Stimulated activated CD8-positive, alpha-beta memory T cell treated with anti-CD3 and anti-CD28 coated beads, Interleukin-15, amount 100 ng/mL, for 48 hours (primary cell): ENCODE measurements at regions not wholly inside any gene's neighbourhood (a gene's known extent, or its start where the extent isn't known, plus 50 kb on each side); places are given as distances from the start of the nearest gene placed in this dataset.

Experiments
- DNase-seq, 2 donors: peaks; one replicate each; pipeline ENCODE4 v3.0.0-alpha.2; 2020; ENCODE audit warnings: low read depth in 2 of 2

DNA sequence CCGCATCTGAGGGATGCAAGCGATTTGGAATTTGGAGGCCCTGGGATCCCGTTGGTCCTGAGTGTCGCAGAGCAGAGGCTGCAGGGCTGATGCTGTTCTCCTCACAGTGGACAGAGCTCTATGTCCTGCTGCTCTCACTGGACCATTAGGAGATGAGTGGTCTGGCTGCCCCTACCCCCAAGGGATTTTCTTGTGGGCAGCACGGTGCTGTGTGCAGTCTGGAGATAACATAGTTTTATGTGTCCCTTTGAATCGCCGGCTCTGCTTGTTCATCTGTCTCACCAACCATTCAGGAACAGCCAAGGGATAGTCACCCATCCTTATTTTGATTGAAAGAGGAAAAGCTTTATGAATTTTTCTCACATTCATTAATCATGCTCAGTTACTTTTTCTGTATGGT lies 49.9 kb downstream of the CHRM3 start:
- no peak for DNase-seq

DNA sequence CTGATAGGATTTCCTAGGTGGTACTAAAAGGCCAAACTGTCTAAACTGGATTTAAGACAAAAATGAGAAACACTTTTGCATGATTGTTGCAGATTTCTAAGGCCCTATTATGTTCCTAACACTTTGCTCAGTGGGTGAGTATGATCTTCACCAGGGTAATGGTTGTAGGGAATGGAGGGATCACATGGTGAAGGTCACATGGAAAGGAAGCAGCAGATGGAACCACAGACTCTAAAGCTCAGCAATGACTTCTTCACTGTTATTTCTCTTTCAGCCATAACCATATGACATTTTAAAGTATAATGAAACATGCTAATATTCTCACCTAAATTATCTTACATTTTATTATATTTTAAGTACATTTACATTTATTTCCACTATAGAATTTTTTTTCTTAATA lies 51.5 kb downstream of the CHRM3 start:
- no peak for DNase-seq

DNA sequence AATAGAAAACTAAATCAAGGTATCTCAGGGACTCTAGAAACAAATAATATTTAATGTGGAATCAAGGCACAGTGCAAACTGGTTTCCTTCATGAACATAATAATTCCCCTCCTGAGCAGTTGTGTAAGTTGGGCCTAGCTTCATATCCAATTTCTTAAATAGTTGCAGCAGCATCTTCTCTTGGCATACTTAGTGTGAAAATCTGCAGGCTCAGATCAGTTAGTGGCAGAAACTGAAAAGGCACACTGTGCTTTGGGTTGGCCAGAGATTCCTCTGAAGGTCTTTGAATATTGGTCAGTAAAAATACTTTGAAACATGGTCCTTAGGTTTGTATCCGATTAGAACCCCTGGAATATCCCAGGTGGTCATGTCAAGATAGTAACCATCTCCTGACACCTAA lies 52.5 kb downstream of the CHRM3 start:
- DNase-seq = no peak

DNA sequence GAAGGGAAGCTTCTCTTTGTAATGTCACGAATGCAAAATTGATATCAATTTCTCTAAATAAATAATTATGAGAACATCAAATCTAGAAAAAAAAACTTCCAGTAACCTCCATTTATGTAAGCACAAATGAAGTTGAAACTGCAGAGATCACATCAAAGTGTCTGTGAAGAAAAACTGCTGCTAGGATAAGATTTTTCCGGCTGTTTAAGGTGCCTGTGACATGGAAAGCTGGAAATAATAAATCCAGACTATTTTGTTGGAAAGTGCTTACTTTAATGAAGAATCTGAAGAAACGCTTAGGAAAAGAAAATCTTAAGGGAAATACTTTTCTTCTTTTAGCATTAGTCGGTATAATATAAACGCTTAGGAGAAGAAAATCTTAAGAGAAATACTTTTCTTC lies 57.0 kb downstream of the CHRM3 start:
- DNase-seq = no peak

DNA sequence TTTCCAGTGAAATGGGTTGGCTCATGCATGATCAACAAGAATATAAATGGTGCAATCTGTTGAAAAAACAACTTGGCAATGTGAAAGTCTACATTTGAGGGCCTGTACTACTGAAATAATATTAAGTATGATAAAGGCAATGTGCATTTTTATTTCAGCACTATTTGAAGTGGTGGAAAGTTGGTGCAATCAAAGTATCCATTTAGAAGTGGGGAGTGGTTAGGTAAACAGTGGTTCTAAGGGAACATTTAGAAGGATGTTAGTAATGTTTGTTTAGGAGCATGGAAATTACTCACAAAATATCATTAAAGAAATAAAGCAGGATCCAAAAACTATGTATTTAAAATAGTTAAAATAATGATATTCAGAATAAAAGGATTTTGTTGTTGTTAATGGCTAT lies 60.2 kb downstream of the CHRM3 start:
- DNase-seq = no peak

DNA sequence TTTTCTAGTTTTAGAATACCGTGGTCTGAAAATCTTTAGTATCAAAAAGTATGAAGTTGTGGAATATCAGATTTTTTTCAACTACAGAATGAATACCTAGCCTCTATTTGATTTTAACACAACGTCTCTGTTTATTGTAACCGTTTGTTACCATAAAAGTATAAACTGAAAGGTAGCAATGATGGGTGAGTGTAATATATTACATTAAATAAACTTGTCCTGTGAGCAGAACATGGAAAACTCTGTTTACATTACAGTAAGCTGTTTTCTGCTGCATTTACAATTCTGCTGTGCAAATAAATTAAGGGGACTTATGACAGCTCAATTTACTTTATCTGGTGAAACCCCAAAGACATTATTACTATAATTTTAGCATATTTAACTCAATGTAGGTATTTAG lies 62.5 kb downstream of the CHRM3 start:
- DNase-seq = no peak

DNA sequence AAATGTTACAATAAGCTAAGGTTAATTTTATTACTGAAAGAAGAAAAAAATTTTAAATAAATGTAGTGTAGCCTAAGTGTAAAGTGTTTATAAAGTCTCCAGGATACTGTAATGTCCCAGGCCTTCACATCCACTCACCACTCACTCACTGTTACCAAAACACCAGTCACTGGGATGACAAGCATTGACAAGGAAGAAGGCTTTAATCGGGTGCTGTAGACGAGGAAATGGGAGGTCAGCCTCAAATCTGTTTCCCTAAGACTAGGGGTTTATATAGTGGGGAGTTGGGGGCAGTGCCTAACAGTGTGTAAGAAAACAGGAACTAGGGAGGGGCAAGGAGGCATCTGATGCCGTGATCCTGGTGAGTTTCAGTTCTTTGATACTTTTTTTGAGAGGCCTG lies 69.4 kb downstream of the CHRM3 start:
- no peak for DNase-seq

DNA sequence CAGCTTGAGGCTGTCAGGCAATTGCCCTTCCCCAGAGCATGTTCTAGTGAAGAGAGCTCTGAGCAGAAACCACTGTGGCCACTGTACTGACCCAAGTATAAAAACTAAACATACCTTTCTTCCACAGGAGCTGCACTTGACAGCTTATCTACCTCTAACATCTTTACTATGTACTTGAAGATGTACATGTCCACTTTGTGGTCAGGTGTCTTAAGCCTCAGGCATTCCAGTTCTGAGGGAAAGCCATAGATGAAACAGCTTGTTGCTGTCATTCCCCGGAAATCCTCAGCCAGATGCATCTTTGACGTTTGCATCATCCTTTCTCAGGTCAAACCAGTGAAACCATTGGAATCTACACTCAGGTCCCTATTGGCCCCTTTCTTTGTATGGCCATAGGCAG lies 70.4 kb downstream of the CHRM3 start:
- DNase-seq = no peak

DNA sequence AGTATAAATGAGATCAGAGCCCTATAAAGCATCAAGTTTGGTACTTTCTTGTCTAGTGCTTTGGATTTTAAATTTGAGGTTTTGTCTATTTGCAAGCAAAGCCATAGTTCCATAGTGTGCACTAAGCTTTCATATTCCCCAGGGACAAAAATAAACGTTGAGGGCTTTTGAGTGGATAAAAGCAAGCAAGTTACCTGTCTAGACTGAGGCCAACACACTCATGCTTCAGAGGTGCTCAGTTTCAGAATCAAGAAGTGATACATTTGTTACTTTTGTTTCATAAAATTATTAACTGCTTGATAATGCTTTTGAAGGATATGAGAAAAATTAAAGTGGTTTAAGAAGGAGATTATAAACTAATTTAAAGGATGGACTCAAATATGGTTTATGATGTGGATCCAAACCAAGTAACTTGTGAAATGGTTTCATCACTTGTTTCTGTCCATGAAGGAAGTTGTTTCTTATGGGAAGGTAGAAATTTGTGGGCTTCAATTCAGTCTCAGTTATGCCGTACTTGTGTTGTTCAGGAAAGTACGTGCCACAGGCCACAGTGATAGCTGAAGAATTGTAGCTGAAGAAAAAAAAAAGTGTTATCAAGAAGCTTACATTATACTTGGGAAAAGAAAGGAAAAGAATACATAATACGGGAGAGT lies 71.2 kb downstream of the CHRM3 start:
- DNase-seq = no peak

DNA sequence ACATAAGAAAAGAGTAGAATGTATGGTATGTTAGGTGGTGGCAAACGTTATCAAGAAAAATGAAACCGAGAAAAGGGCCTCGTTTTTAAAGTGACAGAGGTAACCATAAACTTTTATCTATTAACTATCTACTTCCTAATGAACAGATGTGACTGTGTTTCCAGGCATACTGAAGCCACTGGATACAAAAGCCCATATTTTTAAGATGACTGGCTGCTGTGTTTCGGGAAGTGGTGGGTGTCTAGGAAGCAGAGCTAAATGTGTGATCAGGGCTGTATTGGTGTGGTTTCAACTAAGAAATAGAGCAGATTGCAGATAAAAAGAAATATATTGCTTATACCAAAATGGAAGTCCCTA lies 71.8 kb downstream of the CHRM3 start:
- no peak for DNase-seq

DNA sequence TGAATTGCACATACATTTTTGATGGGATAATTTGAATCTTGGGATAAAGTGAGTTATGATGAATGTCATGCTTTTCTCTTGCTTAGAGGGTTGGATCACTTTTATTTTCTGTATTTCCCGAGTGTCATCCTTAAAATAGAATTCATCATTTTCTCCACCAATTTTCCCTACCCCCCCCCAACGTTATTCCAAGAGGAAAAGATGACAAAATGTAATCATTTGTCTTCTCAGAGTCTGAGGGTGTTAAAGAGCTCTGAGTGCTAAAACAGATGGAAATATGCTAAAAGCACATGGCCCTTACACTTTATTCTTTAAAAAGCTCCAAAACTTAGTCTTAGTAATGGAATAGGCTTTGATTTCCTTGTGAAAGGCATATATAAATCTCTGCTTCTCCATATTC lies 81.4 kb downstream of the CHRM3 start:
- DNase-seq = no peak

DNA sequence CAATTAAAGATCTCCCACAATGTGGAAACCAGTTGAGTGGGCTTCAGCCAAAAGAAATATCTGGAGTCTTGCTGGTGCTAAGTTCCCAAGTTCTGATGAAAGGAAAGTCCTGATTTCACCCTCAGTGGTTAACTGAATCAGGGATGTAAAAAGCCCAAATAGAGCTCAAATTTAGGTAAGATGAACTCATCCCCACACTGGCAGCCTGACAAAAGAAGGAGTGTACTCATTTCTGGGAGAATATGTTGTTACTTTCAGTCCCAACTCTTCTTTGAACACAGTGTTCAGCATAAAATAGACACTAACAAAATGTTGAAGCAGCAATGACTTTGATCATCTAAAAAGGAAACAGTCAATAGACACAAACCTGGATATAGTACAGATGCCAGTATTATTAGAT lies 91.7 kb downstream of the CHRM3 start:
- DNase-seq = no peak

DNA sequence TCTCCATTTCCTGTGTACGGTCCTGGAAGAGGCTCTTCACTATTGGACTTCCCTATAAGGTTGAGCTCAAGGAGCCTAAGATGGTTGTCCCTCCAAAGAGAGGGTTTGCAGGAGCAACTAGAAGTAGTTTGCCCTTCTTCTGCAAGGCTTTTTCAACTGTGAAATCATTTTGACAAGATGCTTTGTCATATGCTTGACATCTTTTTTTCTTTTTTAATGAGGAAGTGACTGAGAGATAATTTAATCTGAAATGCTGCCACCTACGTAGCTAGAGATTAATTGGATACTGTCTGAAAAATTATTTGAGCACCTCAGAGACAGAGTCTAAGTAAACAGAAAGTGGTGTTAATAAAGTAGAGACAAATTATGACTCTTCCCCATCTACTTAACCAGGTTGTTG lies 97.0 kb downstream of the CHRM3 start:
- DNase-seq = no peak

DNA sequence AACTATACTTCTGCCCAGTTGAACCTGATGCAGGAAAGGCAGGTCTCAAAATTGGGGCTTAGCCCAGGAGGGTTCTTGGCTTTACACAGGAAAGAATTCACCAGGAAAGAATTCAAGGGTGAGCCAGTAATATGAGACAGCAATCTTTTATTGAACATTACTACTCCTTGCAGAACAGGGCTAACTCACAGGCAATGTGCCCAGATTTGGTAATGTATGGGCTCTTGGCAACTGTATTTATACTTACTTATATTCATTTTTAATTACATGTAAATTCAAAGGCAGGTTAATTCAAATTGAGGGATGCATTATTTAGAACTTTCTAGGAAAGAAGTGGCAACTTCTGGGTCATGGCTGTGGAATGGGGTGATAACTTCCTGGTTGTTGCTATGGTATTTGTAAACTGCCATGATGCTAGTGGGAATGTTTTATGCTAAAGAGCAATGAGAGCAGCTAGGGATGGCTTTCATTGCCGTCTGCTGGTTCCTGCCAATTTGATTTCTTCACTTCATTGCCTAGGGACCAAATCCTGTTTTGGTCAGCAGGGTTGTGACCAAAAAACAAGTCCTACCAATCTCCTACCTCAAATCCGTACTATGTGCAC lies 107.5 kb downstream of the CHRM3 start:
- no peak for DNase-seq

DNA sequence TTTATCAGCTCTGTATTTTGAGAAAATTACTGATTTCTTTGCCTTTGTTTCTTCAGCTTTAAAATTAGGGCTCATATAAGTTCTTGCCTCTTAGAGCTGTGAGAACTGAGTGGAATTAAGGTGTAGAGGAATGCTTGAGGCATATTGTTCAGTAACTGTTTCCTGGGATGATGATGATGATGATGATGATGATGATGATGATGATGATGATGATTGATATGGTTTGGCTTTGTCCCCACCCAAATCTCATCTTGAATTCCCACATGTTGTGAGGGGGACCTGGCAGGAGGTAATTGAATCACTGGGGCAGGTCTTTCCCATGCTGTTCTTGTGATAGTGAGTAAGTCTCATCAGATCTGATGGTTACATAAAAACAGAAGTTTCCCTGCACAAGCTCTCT lies 118.7 kb downstream of the CHRM3 start:
- DNase-seq = no peak

DNA sequence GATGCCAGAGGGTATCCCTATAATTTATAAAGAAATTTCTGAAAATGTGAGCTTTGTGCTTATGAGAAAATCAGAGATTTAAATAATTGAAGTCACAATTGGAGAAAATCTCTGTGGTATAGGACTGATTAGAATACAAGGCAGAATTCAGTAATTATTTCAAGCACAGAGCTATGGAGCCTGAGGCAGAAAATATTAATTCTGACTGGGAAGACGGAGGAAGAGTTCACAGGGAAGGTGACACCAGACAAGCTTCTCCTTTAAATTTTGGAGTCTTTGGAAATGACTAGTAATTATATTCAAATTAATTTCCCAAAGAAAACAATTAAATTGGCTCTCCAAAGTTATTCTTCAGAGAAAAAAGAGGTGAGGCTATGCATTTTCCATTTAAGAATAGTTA lies 121.5 kb downstream of the CHRM3 start:
- no peak for DNase-seq

DNA sequence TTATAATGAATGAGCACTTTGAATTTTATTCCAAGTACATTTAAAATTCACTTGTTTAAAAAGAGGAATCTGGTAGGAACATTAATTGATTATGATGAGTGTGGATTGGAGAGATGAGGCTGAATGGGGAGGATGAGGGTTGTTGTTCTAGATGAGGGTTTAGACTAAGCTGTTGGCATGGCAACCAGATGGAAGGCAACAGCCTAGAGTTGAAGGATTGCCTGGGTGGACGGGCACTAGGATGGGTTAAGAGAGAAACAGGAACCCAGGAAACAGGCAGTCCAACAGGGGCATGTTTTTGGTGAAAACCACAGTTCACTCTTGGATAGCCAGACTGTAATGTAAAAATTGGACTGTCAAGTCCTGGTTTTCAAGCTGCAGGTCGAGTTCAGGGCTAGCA lies 125.5 kb downstream of the CHRM3 start:
- no peak for DNase-seq

DNA sequence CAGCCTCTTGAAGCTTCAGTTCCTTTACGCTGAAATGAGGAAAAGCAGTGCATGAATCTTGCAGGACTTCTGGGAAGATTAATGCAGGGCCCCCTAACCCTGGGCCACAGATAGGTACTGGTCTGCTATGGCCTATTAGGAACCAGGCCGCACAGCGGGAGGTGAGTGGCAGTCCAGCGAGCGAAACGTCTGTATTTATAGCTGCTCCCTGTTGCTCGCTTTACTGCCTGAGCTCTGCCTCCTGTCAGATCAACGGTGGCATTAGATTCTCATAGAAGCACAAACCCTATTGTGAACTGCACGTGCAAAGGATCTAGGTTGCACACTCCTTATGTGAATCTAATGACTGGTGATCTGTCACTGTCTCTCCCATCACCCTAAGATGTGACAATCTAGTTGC lies 130.2 kb downstream of the CHRM3 start:
- no peak for DNase-seq

DNA sequence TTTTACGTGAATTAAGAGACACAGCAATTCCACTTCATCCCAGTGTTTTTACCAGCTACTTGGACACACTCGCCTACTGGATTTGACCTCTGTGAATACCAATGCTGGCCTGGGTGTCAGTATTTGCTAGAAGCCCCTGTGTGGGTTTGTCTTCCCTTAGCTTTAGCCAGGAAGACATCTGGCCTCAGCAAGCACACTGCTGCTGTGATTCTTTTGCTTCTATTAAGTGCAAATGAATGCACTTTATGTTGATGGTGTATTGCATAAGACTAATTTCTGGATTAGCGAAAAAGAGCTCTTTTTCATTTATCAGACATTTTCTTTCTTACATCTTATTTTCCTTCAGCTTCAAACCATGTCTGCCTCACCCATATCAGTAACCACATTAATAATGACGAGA lies 140.0 kb downstream of the CHRM3 start:
- no peak for DNase-seq

DNA sequence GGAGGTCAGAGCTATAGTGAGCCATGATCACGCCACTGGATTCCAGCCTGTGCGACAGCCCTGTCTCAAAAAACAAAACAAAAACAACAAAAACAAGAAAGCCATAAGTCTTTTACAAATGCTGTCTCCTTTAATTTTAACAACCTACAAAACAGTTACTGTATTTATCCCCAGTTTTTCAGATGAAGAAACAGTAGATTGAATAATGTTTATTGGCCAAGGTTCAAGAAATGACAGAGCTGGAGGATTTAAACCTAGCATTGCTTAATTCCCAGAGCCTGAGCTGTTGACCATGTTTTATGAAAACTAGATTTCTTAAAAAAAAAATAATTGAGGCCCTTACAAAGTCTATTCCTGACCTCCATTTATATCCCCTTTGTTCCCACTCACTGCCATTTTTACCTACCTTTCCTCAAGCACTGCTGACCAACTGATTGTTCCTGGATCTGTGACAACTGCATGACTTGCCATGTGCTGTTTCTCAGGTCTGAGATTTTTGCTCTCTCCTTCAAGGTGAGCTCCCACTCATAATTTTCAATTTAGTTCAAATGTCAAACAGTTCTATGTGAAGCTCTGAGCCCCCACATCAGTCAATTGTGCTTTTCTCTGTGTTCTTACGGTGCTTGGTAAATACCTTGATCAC lies 140.8 kb downstream of the CHRM3 start:
- no peak for DNase-seq

DNA sequence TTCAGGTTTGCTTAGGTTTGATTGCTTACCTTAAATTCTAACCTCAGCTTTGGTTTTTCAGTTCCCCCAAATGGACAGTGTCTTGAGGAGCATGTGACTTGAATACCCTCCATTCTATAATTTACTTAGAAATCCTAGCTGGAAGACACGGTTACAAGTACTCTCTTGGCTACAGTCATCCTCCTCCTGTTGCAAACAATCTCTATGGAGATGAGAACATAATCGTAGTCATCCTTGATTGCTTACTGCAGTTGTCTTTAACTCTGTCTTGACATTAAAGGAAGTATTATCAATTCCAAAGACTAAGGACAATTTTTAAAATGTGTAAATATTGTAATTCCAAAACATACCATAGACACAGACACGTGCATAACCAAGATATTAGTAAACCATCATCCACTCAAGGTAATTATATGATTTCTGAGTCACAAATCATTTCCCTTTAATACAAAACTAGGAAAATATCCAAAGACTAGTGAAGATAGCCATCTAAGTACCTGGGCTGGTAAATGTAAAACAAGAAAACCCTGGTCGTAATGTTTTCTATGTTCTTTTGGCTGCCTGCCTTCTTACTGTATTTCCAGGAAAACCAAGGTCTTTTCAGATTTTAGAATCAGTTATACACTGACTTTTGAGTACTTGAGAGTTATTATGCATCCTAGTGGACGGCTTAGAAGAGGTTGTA lies 149.9 kb downstream of the CHRM3 start:
- no peak for DNase-seq

DNA sequence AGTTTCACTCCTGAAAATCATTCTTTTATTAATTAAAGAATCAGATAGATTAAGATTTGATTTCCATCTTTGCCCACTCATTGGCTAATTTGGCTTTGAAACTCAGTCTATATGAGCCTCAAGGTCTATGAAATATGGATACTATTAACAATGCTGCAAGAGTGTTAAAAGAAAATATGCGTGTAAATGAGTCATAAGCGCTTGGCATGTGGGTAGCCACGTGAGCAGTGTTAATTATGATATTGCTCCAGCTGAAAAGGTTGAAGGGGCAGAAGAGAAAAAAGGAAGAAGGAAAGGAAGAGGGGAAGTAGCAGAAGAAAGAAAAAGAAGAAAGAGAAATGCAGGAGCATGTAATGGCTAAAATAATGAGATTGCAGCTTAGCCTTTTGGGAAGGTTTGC lies 151.4 kb downstream of the CHRM3 start:
- DNase-seq = no peak
